ENCODE measurements at regions not wholly inside any gene's neighbourhood (a gene's known extent, or its start where the extent isn't known, plus 50 kb on each side); places are given as distances from the start of the nearest gene placed in this dataset.

DNA sequence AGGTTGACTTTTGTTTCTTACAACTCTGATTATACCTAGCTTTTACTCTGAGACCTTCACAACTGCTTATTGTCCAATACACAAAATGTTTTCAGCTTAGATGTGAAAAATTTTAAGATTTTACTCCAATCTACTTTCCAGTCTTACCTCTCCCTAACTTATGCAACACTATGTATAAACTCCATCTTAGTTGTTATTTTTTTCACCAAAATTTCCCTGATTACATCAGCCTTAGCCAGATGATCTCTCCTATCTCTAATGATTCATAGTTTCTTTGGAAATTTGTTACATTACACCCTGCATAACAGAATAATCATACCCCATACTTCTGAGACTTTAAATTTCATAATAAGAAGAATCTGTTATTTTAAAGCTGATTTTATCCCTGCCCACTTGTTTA lies 621.0 kb upstream of the ANO3 start:
- Histone ChIP-seq H3K9ac (ENCODE audit: low read length) (no peak overlapping the region), H3K9me3 (ENCODE audit: control insufficient read depth, low read depth, low read length) (no peaks in the 10 kb centered on the region), H3K4me3 (ENCODE audit: low read length) (no peak overlapping the region), H3K4me1 (ENCODE audit: control insufficient read depth, low read depth, low read length) (no peaks in the 10 kb centered on the region), H3K27me3 (ENCODE audit: control insufficient read depth, insufficient read depth, low read length) (no peaks in the 10 kb centered on the region), H3K36me3 (ENCODE audit: control insufficient read depth, low read depth, low read length) (no peaks in the 10 kb centered on the region), H3K27ac (ENCODE audit: low read length) (no peak overlapping the region)

DNA sequence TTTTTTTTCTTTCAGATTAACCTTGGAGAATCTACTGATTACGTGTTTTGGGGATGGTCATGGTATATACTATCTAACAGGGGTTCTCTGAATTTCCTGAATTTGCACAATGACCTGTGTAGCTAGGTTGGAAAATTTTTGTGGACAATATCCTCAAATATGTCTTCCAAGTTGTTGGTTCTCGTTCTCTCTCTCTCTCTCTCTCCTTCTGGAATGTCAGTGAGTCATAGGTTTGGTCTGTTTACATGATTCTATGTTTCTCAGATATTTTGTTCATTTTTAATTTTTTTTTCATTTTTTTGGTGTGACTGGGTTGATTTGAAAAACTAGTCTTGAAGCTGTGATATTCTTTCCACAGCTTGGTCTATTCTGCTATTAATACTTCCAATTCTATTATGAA lies 604.0 kb upstream of the ANO3 start:
- no peak overlapping the region for H3K4me3 ChIP-seq (ENCODE audit: low read length)
- H3K9ac ChIP-seq (ENCODE audit: low read length), result no peak overlapping the region
- H3K9me3 ChIP-seq (ENCODE audit: control insufficient read depth, low read depth, low read length), result no peaks in the 10 kb centered on the region
- no peaks in the 10 kb centered on the region for H3K4me1 ChIP-seq (ENCODE audit: control insufficient read depth, low read depth, low read length)
- no peaks in the 10 kb centered on the region for H3K27me3 ChIP-seq (ENCODE audit: control insufficient read depth, insufficient read depth, low read length)
- H3K27ac ChIP-seq (ENCODE audit: low read length), result no peak overlapping the region
- H3K36me3 ChIP-seq (ENCODE audit: control insufficient read depth, low read depth, low read length), result no peaks in the 10 kb centered on the region

DNA sequence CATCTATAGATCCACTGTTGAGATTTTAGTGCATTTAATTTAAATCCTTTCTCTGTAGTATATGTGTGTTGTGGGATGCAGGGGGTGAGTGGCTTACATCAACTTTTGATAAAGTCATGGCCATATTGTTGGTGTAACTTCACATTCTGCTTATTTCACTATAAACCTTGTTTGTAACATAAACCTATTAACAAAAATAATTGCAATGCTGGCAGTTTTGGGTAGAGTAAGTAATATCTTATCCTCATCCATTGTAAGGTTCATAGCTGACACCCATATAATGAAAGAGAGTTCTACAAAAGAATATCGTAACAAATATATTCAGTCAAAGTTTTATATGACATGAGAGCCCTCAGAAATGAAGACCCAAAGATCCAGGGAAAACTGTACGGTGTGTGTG lies 601.7 kb upstream of the ANO3 start:
- Histone ChIP-seq H3K9ac (ENCODE audit: low read length) (no peak overlapping the region), H3K4me1 (ENCODE audit: control insufficient read depth, low read depth, low read length) (no peaks in the 10 kb centered on the region), H3K4me3 (ENCODE audit: low read length) (no peak overlapping the region), H3K27ac (ENCODE audit: low read length) (no peak overlapping the region), H3K27me3 (ENCODE audit: control insufficient read depth, insufficient read depth, low read length) (no peaks in the 10 kb centered on the region), H3K9me3 (ENCODE audit: control insufficient read depth, low read depth, low read length) (no peaks in the 10 kb centered on the region), H3K36me3 (ENCODE audit: control insufficient read depth, low read depth, low read length) (no peaks in the 10 kb centered on the region)

DNA sequence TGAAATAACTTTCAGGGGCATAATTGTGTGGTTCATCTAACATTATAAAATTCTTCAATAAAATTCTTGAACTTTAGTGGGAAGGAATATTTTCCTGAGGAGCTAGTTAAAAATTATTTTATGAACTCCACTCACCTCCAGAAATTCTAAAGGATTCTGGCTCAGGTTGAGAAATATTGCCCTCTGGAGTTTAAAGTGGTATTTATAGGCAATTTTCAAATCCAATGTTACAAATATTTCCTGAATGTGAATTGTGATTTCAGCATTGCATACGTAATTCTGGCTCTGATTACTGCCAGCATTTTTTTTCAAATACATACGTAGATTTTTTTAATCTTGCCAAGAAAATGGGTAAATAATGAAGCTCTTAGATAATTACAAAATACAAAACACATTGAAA lies 598.2 kb upstream of the ANO3 start:
- no peaks in the 10 kb centered on the region for H3K9me3 ChIP-seq (ENCODE audit: control insufficient read depth, low read depth, low read length)
- no peaks in the 10 kb centered on the region for H3K27me3 ChIP-seq (ENCODE audit: control insufficient read depth, insufficient read depth, low read length)
- no peak overlapping the region for H3K9ac ChIP-seq (ENCODE audit: low read length)
- H3K4me1 ChIP-seq (ENCODE audit: control insufficient read depth, low read depth, low read length), result no peaks in the 10 kb centered on the region
- no peak overlapping the region for H3K4me3 ChIP-seq (ENCODE audit: low read length)
- no peak overlapping the region for H3K27ac ChIP-seq (ENCODE audit: low read length)
- no peaks in the 10 kb centered on the region for H3K36me3 ChIP-seq (ENCODE audit: control insufficient read depth, low read depth, low read length)

DNA sequence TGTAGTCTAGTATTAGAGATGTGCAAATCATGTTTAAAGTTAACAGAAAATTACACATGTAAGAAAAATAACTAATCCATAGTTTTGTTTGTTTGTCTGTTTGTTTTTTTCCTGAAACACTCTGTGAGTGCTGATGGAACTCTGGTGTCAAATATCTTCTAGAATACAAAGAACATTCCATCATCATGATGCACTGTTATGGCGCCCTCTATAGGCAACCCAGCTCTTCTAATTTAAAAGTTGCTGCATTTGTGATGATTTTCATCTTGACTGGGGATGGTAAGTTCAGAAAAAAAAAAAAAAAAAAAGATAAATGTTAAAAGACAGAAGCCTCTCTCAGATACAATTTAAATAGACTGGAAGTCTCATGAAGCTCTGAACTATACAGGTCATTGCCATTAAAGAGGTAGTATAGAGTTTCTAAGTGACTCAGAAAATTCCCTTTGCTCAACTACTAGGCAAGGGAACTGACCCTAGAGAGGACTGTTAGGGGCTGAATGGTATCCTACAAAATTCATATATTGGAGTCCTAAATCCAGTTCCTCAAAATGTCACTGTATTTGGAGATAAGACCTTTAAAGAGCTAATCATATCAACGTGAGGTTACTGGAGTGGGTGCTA lies 597.2 kb upstream of the ANO3 start:
- Histone ChIP-seq H3K27me3 (ENCODE audit: control insufficient read depth, insufficient read depth, low read length) (no peaks in the 10 kb centered on the region), H3K27ac (ENCODE audit: low read length) (no peak overlapping the region), H3K4me1 (ENCODE audit: control insufficient read depth, low read depth, low read length) (no peaks in the 10 kb centered on the region), H3K36me3 (ENCODE audit: control insufficient read depth, low read depth, low read length) (no peaks in the 10 kb centered on the region), H3K9me3 (ENCODE audit: control insufficient read depth, low read depth, low read length) (no peaks in the 10 kb centered on the region), H3K4me3 (ENCODE audit: low read length) (no peak overlapping the region), H3K9ac (ENCODE audit: low read length) (no peak overlapping the region)

DNA sequence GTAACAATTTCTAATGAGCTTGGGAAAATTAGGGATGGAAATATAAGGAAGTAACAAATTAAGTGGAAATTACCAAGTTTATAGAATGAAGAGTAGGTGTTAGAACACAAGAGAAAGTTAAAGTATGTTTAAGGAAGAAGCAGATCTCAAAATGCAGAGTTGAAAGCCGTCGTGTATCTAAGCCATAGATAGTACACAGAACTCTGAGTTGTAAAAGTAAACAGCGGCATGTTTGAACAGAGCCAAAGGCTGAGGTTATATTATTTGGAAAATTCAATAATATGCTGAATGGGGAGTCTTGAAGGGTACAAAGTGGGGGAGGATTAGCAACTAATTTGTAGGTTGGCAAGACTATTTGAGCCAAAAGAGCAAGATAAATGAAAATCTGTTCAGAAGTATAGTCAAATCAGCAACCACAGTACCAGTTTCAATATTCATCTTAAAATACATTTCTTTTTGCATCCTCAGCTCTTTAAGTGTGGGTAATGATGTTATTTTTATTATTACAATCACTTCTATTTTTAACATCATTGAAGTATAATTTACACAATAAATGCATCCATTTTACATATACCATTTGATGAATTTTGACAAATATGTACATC lies 594.8 kb upstream of the ANO3 start:
- Histone ChIP-seq H3K27me3 (ENCODE audit: control insufficient read depth, insufficient read depth, low read length) (no peaks in the 10 kb centered on the region), H3K4me1 (ENCODE audit: control insufficient read depth, low read depth, low read length) (no peaks in the 10 kb centered on the region), H3K27ac (ENCODE audit: low read length) (no peak overlapping the region), H3K36me3 (ENCODE audit: control insufficient read depth, low read depth, low read length) (no peaks in the 10 kb centered on the region), H3K9me3 (ENCODE audit: control insufficient read depth, low read depth, low read length) (no peaks in the 10 kb centered on the region), H3K9ac (ENCODE audit: low read length) (no peak overlapping the region), H3K4me3 (ENCODE audit: low read length) (no peak overlapping the region)

DNA sequence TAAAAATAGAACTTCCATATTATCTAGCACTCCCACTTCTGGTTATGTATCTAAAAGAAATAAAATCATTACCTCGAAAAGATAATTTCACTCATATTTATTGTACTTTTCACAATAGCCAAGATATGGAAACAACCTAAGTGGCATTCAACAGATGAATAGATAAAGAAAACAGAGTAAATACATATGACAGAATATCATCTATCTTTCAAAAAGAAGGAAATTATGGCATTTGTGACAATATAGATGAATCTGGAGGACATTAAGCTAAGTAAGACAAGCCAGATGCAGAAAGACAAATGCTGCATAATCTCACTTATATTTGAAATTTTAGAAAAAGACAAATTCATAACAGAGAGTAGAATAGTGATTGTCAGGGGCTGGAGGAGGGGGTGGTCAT lies 590.0 kb upstream of the ANO3 start:
- Histone ChIP-seq H3K27ac (ENCODE audit: low read length) (no peak overlapping the region), H3K9me3 (ENCODE audit: control insufficient read depth, low read depth, low read length) (no peaks in the 10 kb centered on the region), H3K4me1 (ENCODE audit: control insufficient read depth, low read depth, low read length) (no peaks in the 10 kb centered on the region), H3K36me3 (ENCODE audit: control insufficient read depth, low read depth, low read length) (no peaks in the 10 kb centered on the region), H3K9ac (ENCODE audit: low read length) (no peak overlapping the region), H3K4me3 (ENCODE audit: low read length) (no peak overlapping the region), H3K27me3 (ENCODE audit: control insufficient read depth, insufficient read depth, low read length) (no peaks in the 10 kb centered on the region)

- H3K27me3 ChIP-seq (ENCODE audit: control insufficient read depth, insufficient read depth, low read length), result no peaks in the 10 kb centered on the region
- H3K9ac ChIP-seq (ENCODE audit: low read length), result no peak overlapping the region
Measured at GRCh38 chr11:25742800-25743199, 589.1 kb upstream of the ANO3 start.

GRCh38 chr11:25755381-25755780 lies 576.5 kb upstream of the ANO3 start:
- Histone ChIP-seq H3K4me1 (ENCODE audit: control insufficient read depth, low read depth, low read length) (no peaks in the 10 kb centered on the region), H3K9ac (ENCODE audit: low read length) (no peak overlapping the region), H3K9me3 (ENCODE audit: control insufficient read depth, low read depth, low read length) (peaks cover 7% of the 10 kb centered on the region), H3K27me3 (ENCODE audit: control insufficient read depth, insufficient read depth, low read length) (no peaks in the 10 kb centered on the region), H3K36me3 (ENCODE audit: control insufficient read depth, low read depth, low read length) (no peaks in the 10 kb centered on the region), H3K4me3 (ENCODE audit: low read length) (no peak overlapping the region), H3K27ac (ENCODE audit: low read length) (no peak overlapping the region)

More at GRCh38 chr11:25742800-25743199, 589.1 kb upstream of the ANO3 start:
- Histone ChIP-seq H3K9me3 (ENCODE audit: control insufficient read depth, low read depth, low read length) (no peaks in the 10 kb centered on the region), H3K4me3 (ENCODE audit: low read length) (no peak overlapping the region), H3K36me3 (ENCODE audit: control insufficient read depth, low read depth, low read length) (no peaks in the 10 kb centered on the region), H3K27ac (ENCODE audit: low read length) (no peak overlapping the region), H3K4me1 (ENCODE audit: control insufficient read depth, low read depth, low read length) (no peaks in the 10 kb centered on the region)

GRCh38 chr11:25755918-25756584 lies 575.9 kb upstream of the ANO3 start:
- H3K36me3 ChIP-seq (ENCODE audit: control insufficient read depth, low read depth, low read length), result no peaks in the 10 kb centered on the region
- H3K27ac ChIP-seq (ENCODE audit: low read length), result no peak overlapping the region
- H3K4me1 ChIP-seq (ENCODE audit: control insufficient read depth, low read depth, low read length), result no peaks in the 10 kb centered on the region
- no peaks in the 10 kb centered on the region for H3K27me3 ChIP-seq (ENCODE audit: control insufficient read depth, insufficient read depth, low read length)
- no peak overlapping the region for H3K9ac ChIP-seq (ENCODE audit: low read length)
- H3K4me3 ChIP-seq (ENCODE audit: low read length), result no peak overlapping the region
- H3K9me3 ChIP-seq (ENCODE audit: control insufficient read depth, low read depth, low read length), result peaks cover 7% of the 10 kb centered on the region

- no peak overlapping the region for H3K27ac ChIP-seq (ENCODE audit: low read length)
- peaks cover 7% of the 10 kb centered on the region for H3K9me3 ChIP-seq (ENCODE audit: control insufficient read depth, low read depth, low read length)
- H3K9ac ChIP-seq (ENCODE audit: low read length), result no peak overlapping the region
- H3K27me3 ChIP-seq (ENCODE audit: control insufficient read depth, insufficient read depth, low read length), result no peaks in the 10 kb centered on the region
- no peak overlapping the region for H3K4me3 ChIP-seq (ENCODE audit: low read length)
- no peaks in the 10 kb centered on the region for H3K36me3 ChIP-seq (ENCODE audit: control insufficient read depth, low read depth, low read length)
- no peaks in the 10 kb centered on the region for H3K4me1 ChIP-seq (ENCODE audit: control insufficient read depth, low read depth, low read length)
Measured at GRCh38 chr11:25758145-25758661, 573.7 kb upstream of the ANO3 start.

Measured in iPS-18a (cell line).